ENCODE measurements at regions not wholly inside any gene's neighbourhood (a gene's known extent, or its start where the extent isn't known, plus 50 kb on each side); places are given as distances from the start of the nearest gene placed in this dataset.

GRCh38 chr10:131653140-131653539, 247.7 kb upstream of the PPP2R2D start:
- no peak for DNase-seq

GRCh38 chr10:131653554-131654470, 247.0 kb upstream of the PPP2R2D start:
- no peak for DNase-seq

GRCh38 chr10:131654471-131655087, 246.2 kb upstream of the PPP2R2D start:
- DNase-seq = no peak

- no peak for DNase-seq
Measured at GRCh38 chr10:131655101-131655849, 245.5 kb upstream of the PPP2R2D start.

GRCh38 chr10:131656009-131656408, 244.8 kb upstream of the PPP2R2D start:
- DNase-seq = no peak

- DNase-seq = no peak
Measured at GRCh38 chr10:131656431-131656841, 244.4 kb upstream of the PPP2R2D start.

- no peak for DNase-seq
Measured at GRCh38 chr10:131657318-131657984, 243.4 kb upstream of the PPP2R2D start.

GRCh38 chr10:131657985-131658330, 242.8 kb upstream of the PPP2R2D start:
- no peak for DNase-seq

- DNase-seq = no peak
Measured at GRCh38 chr10:131658476-131659110, 242.2 kb upstream of the PPP2R2D start.

GRCh38 chr10:131660427-131660826, 240.4 kb upstream of the PPP2R2D start:
- DNase-seq = no peak

- no peak for DNase-seq
Measured at GRCh38 chr10:131662851-131663250, 238.0 kb upstream of the PPP2R2D start.

- no peak for DNase-seq
Measured at GRCh38 chr10:131663351-131663750, 237.5 kb upstream of the PPP2R2D start.

GRCh38 chr10:131666091-131666490, 234.7 kb upstream of the PPP2R2D start:
- no peak for DNase-seq

- no peak for DNase-seq
Measured at GRCh38 chr10:131667047-131667446, 233.8 kb upstream of the PPP2R2D start.

GRCh38 chr10:131667561-131667960, 233.2 kb upstream of the PPP2R2D start:
- no peak for DNase-seq

GRCh38 chr10:131668903-131669302, 231.9 kb upstream of the PPP2R2D start:
- DNase-seq = no peak

- DNase-seq = no peak
Measured at GRCh38 chr10:131669838-131670237, 231.0 kb upstream of the PPP2R2D start.

- DNase-seq = no peak
Measured at GRCh38 chr10:131670341-131670740, 230.5 kb upstream of the PPP2R2D start.

GRCh38 chr10:131673396-131673795, 227.4 kb upstream of the PPP2R2D start:
- DNase-seq = no peak

GRCh38 chr10:131674130-131674529, 226.7 kb upstream of the PPP2R2D start:
- no peak for DNase-seq

GRCh38 chr10:131675104-131675503, 225.7 kb upstream of the PPP2R2D start:
- DNase-seq = no peak

- DNase-seq = no peak
Measured at GRCh38 chr10:131676046-131676799, 224.6 kb upstream of the PPP2R2D start.
